ENCODE measurements at regions not wholly inside any gene's neighbourhood (a gene's known extent, or its start where the extent isn't known, plus 50 kb on each side); places are given as distances from the start of the nearest gene placed in this dataset.

GRCh38 chr11:92423115-92424034 is 198.8 kb downstream of the FAT3 start:
- Histone ChIP-seq H3K27ac (ENCODE audit: low read depth, low read length) (no peak overlapping the region), H3K4me1 (ENCODE audit: control insufficient read depth, insufficient read depth, low read length) (peaks cover 13% of the 10 kb centered on the region; the same call in 1 of the 2 replicates), H3K36me3 (ENCODE audit: control insufficient read depth, insufficient read depth, low read length) (no peaks in the 10 kb centered on the region), H3K9me3 (ENCODE audit: control insufficient read depth, insufficient read depth, low read length) (no peaks in the 10 kb centered on the region), H3K27me3 (ENCODE audit: control insufficient read depth, insufficient read depth, low read length) (no peaks in the 10 kb centered on the region), H3K4me3 (ENCODE audit: low read depth, low read length) (no peak overlapping the region), H3K9ac (ENCODE audit: low read depth, low read length) (no peak overlapping the region)

- peaks cover 6% of the 10 kb centered on the region; the same call in 1 of the 2 replicates for H3K4me1 ChIP-seq (ENCODE audit: control insufficient read depth, insufficient read depth, low read length)
- H3K36me3 ChIP-seq (ENCODE audit: control insufficient read depth, insufficient read depth, low read length): no peaks in the 10 kb centered on the region
- H3K4me3 ChIP-seq (ENCODE audit: low read depth, low read length): no peak overlapping the region
- no peaks in the 10 kb centered on the region for H3K9me3 ChIP-seq (ENCODE audit: control insufficient read depth, insufficient read depth, low read length)
- no peaks in the 10 kb centered on the region for H3K27me3 ChIP-seq (ENCODE audit: control insufficient read depth, insufficient read depth, low read length)
- H3K27ac ChIP-seq (ENCODE audit: low read depth, low read length): no peak overlapping the region
- H3K9ac ChIP-seq (ENCODE audit: low read depth, low read length): no peak overlapping the region
Observed at GRCh38 chr11:92424281-92424680, 199.7 kb downstream of the FAT3 start.

GRCh38 chr11:92425127-92425526 is 200.5 kb downstream of the FAT3 start:
- Histone ChIP-seq H3K4me1 (ENCODE audit: control insufficient read depth, insufficient read depth, low read length) (0 out of 2 replicates have a peak, but pooled peaks cover 6% of the 10 kb centered on the region), H3K4me3 (ENCODE audit: low read depth, low read length) (no peak overlapping the region), H3K27me3 (ENCODE audit: control insufficient read depth, insufficient read depth, low read length) (no peaks in the 10 kb centered on the region), H3K9me3 (ENCODE audit: control insufficient read depth, insufficient read depth, low read length) (no peaks in the 10 kb centered on the region), H3K36me3 (ENCODE audit: control insufficient read depth, insufficient read depth, low read length) (no peaks in the 10 kb centered on the region), H3K9ac (ENCODE audit: low read depth, low read length) (no peak overlapping the region), H3K27ac (ENCODE audit: low read depth, low read length) (no peak overlapping the region)

GRCh38 chr11:92432515-92432914 is 207.9 kb downstream of the FAT3 start:
- H3K4me3 ChIP-seq (ENCODE audit: low read depth, low read length): no peak overlapping the region
- H3K9ac ChIP-seq (ENCODE audit: low read depth, low read length): no peak overlapping the region
- H3K9me3 ChIP-seq (ENCODE audit: control insufficient read depth, insufficient read depth, low read length): no peaks in the 10 kb centered on the region
- H3K27me3 ChIP-seq (ENCODE audit: control insufficient read depth, insufficient read depth, low read length): no peaks in the 10 kb centered on the region
- no peaks in the 10 kb centered on the region for H3K4me1 ChIP-seq (ENCODE audit: control insufficient read depth, insufficient read depth, low read length)
- no peak overlapping the region for H3K27ac ChIP-seq (ENCODE audit: low read depth, low read length)
- no peaks in the 10 kb centered on the region for H3K36me3 ChIP-seq (ENCODE audit: control insufficient read depth, insufficient read depth, low read length)

- H3K4me1 ChIP-seq (ENCODE audit: control insufficient read depth, insufficient read depth, low read length): peaks cover 15% of the 10 kb centered on the region
- H3K4me3 ChIP-seq (ENCODE audit: low read depth, low read length): no peak overlapping the region
- H3K36me3 ChIP-seq (ENCODE audit: control insufficient read depth, insufficient read depth, low read length): no peaks in the 10 kb centered on the region
- no peaks in the 10 kb centered on the region for H3K9me3 ChIP-seq (ENCODE audit: control insufficient read depth, insufficient read depth, low read length)
- H3K27ac ChIP-seq (ENCODE audit: low read depth, low read length): no peak overlapping the region
- H3K27me3 ChIP-seq (ENCODE audit: control insufficient read depth, insufficient read depth, low read length): no peaks in the 10 kb centered on the region
- no peak overlapping the region for H3K9ac ChIP-seq (ENCODE audit: low read depth, low read length)
Observed at GRCh38 chr11:92436034-92436920, 211.7 kb downstream of the FAT3 start.

- Histone ChIP-seq H3K27me3 (ENCODE audit: control insufficient read depth, insufficient read depth, low read length) (no peaks in the 10 kb centered on the region), H3K4me1 (ENCODE audit: control insufficient read depth, insufficient read depth, low read length) (peaks cover 21% of the 10 kb centered on the region), H3K9ac (ENCODE audit: low read depth, low read length) (no peak overlapping the region), H3K27ac (ENCODE audit: low read depth, low read length) (no peak overlapping the region), H3K36me3 (ENCODE audit: control insufficient read depth, insufficient read depth, low read length) (no peaks in the 10 kb centered on the region), H3K9me3 (ENCODE audit: control insufficient read depth, insufficient read depth, low read length) (no peaks in the 10 kb centered on the region), H3K4me3 (ENCODE audit: low read depth, low read length) (no peak overlapping the region)
Observed at GRCh38 chr11:92439133-92439532, 214.5 kb downstream of the FAT3 start.

- no peaks in the 10 kb centered on the region for H3K9me3 ChIP-seq (ENCODE audit: control insufficient read depth, insufficient read depth, low read length)
- peaks cover 21% of the 10 kb centered on the region for H3K4me1 ChIP-seq (ENCODE audit: control insufficient read depth, insufficient read depth, low read length)
- no peaks in the 10 kb centered on the region for H3K36me3 ChIP-seq (ENCODE audit: control insufficient read depth, insufficient read depth, low read length)
- no peaks in the 10 kb centered on the region for H3K27me3 ChIP-seq (ENCODE audit: control insufficient read depth, insufficient read depth, low read length)
- H3K9ac ChIP-seq (ENCODE audit: low read depth, low read length): peak overlapping the region; percentile 2; the same call in 1 of the 2 replicates
- peak overlapping the region; percentile 69 for H3K27ac ChIP-seq (ENCODE audit: low read depth, low read length)
- H3K4me3 ChIP-seq (ENCODE audit: low read depth, low read length): 0 out of 2 replicates have a peak overlapping the region, but pooled peaks have one; percentile 8
Observed at GRCh38 chr11:92440701-92441442, 216.3 kb downstream of the FAT3 start.

- Histone ChIP-seq H3K27me3 (ENCODE audit: control insufficient read depth, insufficient read depth, low read length) (no peaks in the 10 kb centered on the region), H3K27ac (ENCODE audit: low read depth, low read length) (peak overlapping the region; percentile 69), H3K9ac (ENCODE audit: low read depth, low read length) (peak overlapping the region; percentile 2; the same call in 1 of the 2 replicates), H3K36me3 (ENCODE audit: control insufficient read depth, insufficient read depth, low read length) (no peaks in the 10 kb centered on the region), H3K4me3 (ENCODE audit: low read depth, low read length) (0 out of 2 replicates have a peak overlapping the region, but pooled peaks have one; percentile 8), H3K4me1 (ENCODE audit: control insufficient read depth, insufficient read depth, low read length) (peaks cover 21% of the 10 kb centered on the region), H3K9me3 (ENCODE audit: control insufficient read depth, insufficient read depth, low read length) (no peaks in the 10 kb centered on the region)
Observed at GRCh38 chr11:92441443-92441726, 216.8 kb downstream of the FAT3 start.

- H3K9ac ChIP-seq (ENCODE audit: low read depth, low read length): no peak overlapping the region
- H3K36me3 ChIP-seq (ENCODE audit: control insufficient read depth, insufficient read depth, low read length): no peaks in the 10 kb centered on the region
- H3K9me3 ChIP-seq (ENCODE audit: control insufficient read depth, insufficient read depth, low read length): no peaks in the 10 kb centered on the region
- H3K4me3 ChIP-seq (ENCODE audit: low read depth, low read length): no peak overlapping the region
- no peak overlapping the region for H3K27ac ChIP-seq (ENCODE audit: low read depth, low read length)
- peaks cover 35% of the 10 kb centered on the region for H3K4me1 ChIP-seq (ENCODE audit: control insufficient read depth, insufficient read depth, low read length)
- no peaks in the 10 kb centered on the region for H3K27me3 ChIP-seq (ENCODE audit: control insufficient read depth, insufficient read depth, low read length)
Observed at GRCh38 chr11:92443199-92443598, 218.6 kb downstream of the FAT3 start.

- Histone ChIP-seq H3K27ac (ENCODE audit: low read depth, low read length) (no peak overlapping the region), H3K9ac (ENCODE audit: low read depth, low read length) (no peak overlapping the region), H3K27me3 (ENCODE audit: control insufficient read depth, insufficient read depth, low read length) (no peaks in the 10 kb centered on the region), H3K36me3 (ENCODE audit: control insufficient read depth, insufficient read depth, low read length) (no peaks in the 10 kb centered on the region), H3K9me3 (ENCODE audit: control insufficient read depth, insufficient read depth, low read length) (no peaks in the 10 kb centered on the region), H3K4me1 (ENCODE audit: control insufficient read depth, insufficient read depth, low read length) (peaks cover 28% of the 10 kb centered on the region), H3K4me3 (ENCODE audit: low read depth, low read length) (no peak overlapping the region)
Observed at GRCh38 chr11:92447586-92447985, 223.0 kb downstream of the FAT3 start.
